GM18858 (cell line): ENCODE measurements at regions not wholly inside any gene's neighbourhood (a gene's known extent, or its start where the extent isn't known, plus 50 kb on each side); places are given as distances from the start of the nearest gene placed in this dataset.
"Not testable (repeated sequence)": the region's sequence is repeated elsewhere in the genome, so short reads cannot be mapped to it uniquely, and the experiment has no call there.

Experiments used
- ATAC-seq: cut with Tn5 transposase; IDR thresholded peaks from one replicate; pipeline ENCODE4 v1.9.1; 2021; ENCODE audit not compliant: unreplicated experiment

GRCh38 chr1:222416001-222416791 is 131.7 kb downstream of the HHIPL2 start:
- no peak for ATAC-seq

- ATAC-seq: no peak
Measured at GRCh38 chr1:222415441-222415840, 132.5 kb downstream of the HHIPL2 start.

- ATAC-seq: no peak
Measured at GRCh38 chr1:222413991-222414549, 133.8 kb downstream of the HHIPL2 start.

- ATAC-seq: no peak
Measured at GRCh38 chr1:222413436-222413835, 134.5 kb downstream of the HHIPL2 start.

DNA sequence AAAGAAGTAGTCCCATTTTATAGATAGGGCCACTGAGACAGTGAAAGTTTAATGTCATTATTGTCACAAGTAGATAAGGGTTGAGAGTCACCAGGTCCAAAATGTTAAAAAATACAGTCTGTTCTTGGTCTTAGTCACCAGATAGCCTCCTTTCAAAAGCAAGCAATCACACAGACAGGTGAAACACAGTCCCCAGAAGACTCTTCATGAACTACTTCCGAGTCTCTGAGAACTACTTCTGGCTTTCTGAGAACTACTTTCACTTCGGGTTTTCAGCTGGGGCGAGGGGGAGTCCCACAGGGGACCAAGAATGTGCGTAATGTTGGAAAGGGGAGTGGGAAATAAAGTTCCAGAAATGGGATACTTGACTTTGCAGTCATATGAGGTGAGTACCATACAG is 143.2 kb downstream of the HHIPL2 start:
- peak; percentile 62 for ATAC-seq

DNA sequence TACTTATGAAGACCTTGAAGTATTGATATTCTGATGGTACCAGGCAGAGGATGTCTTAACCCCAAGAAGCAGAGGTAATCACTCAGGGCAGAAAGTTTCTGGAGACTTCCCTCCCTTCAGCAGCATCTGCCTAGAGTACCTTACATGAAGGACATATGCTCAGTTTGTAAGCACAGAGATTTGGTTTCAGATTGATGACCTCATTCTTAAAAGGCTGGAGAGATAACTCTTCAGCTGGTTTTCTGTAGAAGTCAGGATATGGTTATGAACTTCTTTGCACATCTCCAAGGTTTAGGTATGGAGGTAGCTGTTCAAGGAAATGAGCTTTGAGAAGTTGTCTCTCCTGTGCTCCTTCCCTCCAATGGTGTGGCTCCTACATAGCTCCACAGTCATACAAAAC is 148.7 kb downstream of the HHIPL2 start:
- ATAC-seq: no peak

DNA sequence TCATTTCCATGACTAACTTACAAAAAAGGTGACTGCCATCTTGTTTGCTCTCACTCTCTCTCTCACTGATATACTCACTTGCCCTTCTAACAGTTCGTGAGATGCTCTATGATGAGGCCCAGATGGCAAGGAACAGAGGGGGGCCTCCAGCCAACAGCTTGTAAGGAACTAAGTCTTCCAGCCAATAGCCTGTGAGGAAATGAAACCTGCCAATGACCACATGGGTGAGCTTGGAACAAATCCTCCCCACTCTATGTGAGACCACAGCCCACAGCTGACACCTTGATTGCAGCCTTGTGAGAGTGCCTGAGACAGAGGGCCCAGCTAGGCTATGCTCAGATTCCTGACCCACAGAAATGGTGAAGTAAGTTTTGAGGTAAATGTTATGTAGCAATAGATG is 153.7 kb downstream of the HHIPL2 start:
- no peak for ATAC-seq

GRCh38 chr1:222392556-222392955 is 155.3 kb downstream of the HHIPL2 start:
- no peak for ATAC-seq

GRCh38 chr1:222390181-222390580 is 157.7 kb downstream of the HHIPL2 start:
- no peak for ATAC-seq

- no peak for ATAC-seq
Measured at GRCh38 chr1:222387007-222387814, 160.7 kb downstream of the HHIPL2 start.

DNA sequence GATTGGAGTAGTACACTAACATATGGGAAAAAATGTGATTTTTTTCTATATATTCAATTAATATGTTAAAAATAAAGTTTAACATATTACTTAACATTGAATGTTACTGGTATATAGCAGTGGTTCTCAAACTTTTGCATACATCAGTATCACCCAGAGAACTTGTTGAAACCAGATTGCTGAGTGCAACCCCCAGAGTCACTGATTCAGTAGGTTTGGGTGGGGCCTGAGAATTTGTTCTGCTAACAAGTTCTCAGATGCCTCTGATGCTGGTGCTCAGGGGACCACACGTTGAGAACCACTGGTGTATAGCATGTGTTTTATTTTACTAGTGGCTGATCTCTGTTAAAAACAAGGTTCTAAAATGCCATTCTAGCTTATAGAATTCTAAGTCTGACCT is 161.9 kb downstream of the HHIPL2 start:
- ATAC-seq: no peak

- no peak for ATAC-seq
Measured at GRCh38 chr1:222385262-222385661, 162.6 kb downstream of the HHIPL2 start.

- ATAC-seq: no peak
Measured at GRCh38 chr1:222384531-222384930, 163.4 kb downstream of the HHIPL2 start.

DNA sequence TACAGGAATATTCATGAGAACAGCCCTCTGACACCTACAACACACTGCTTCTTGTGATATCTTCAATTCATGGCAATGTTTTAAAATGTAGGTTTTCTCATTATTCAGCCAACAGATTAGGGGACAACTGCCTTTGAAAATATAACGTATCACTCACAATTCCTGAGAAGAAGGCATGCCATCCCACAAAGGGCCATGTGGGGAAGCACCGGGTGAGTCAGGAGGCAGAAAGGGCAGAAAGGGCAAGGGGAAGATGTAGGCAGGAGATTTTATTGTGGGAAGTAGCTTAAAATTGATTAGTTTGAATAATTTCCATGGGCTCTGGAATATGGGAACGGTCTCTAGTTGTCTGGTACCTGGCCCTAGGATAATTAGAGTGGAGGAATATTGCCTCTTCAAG is 165.7 kb downstream of the HHIPL2 start:
- ATAC-seq: no peak

DNA sequence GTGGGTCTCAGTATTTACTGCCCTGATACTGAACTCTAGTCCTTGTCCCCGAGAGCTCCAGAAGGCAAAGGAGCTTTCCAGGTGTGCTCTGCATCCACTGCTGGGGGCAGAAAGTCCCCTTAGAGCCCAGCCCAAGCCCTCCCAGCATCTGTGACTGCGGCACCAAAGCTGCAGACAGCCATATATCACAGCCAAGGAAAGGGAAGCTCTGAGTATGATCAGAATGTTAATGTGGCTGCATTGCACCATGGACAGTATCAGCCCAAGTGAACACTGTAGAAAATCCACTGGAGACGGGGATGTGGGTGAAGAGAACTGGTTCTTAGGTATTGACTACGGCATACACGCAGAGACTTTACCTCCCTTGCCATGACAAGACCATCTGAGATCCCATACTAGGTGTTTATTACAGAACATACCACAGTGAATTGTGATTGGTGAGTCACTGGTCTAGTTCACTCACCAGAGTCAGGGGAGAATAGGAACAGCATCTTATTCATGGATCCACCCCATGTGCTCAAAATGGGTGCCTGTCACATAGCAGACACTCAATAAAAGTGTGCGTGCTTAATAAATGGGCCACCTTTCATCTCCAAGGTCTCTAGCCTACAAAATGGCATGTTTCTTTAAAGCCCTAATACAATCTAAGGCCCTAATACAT is 170.3 kb downstream of the HHIPL2 start:
- ATAC-seq: no peak

DNA sequence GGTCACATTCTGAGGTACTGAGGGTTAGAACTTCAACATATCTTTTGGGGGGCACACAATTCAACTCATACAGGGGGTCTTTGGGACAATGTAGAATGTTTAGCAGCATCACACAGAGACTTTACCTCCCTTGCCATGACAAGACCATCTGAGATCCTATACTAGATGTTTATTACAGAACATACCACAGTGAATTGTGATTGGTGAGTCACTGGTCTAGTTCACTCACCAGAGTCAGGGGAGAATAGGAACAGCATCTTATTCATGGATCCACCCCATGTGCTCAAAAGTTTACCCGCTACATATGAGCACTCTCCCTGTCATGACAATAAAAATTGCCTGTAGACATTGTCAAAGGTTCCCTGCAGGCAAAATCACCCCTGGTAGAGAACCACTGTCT is 171.1 kb downstream of the HHIPL2 start:
- ATAC-seq: not testable (repeated sequence)

- no peak for ATAC-seq
Measured at GRCh38 chr1:222375701-222376100, 172.2 kb downstream of the HHIPL2 start.

DNA sequence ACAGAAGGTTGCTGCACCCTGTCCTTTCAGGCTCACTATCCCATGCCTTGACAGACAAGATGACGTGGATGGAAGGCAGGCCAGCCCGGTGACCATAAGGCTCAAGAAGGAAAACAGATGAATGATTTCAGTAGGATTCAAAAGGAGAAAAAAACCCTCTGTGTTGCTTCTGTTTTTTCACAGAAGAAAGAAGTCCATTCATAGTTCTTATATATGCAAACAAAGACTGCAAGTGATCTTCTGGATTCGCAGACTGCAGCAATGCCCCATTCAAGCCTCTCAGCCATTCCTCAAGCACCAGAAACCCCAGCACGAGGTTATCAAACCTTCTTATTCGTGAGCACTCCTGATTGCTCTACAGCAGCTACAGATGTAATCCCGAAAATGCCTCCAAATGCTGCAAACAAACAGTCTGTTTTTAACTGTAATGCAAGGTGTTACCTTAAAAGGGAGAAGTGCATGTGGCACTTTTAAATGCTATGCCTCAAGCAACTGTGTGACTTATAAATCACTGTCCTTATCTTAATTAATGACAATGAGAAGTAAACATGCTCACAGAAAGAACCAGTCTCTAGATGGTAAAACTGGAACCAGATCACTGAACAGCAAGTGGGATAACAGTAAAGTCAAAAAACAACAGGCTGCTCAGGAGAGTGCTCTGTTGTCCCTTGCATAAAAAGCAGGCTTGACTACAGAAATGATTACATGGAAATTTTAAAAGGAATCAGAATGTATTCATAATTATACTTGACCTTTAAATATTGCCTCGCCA is 173.9 kb downstream of the HHIPL2 start:
- no peak for ATAC-seq

GRCh38 chr1:222373216-222373615 is 174.7 kb downstream of the HHIPL2 start:
- no peak for ATAC-seq

GRCh38 chr1:222372221-222372620 is 175.7 kb downstream of the HHIPL2 start:
- ATAC-seq: no peak
